ENCODE measurements at regions not wholly inside any gene's neighbourhood (a gene's known extent, or its start where the extent isn't known, plus 50 kb on each side); places are given as distances from the start of the nearest gene placed in this dataset.

- no peak for TF ChIP-seq POLR2A (IDR thresholded peaks at IDR 0.05)
- TF ChIP-seq, protein P1, sequence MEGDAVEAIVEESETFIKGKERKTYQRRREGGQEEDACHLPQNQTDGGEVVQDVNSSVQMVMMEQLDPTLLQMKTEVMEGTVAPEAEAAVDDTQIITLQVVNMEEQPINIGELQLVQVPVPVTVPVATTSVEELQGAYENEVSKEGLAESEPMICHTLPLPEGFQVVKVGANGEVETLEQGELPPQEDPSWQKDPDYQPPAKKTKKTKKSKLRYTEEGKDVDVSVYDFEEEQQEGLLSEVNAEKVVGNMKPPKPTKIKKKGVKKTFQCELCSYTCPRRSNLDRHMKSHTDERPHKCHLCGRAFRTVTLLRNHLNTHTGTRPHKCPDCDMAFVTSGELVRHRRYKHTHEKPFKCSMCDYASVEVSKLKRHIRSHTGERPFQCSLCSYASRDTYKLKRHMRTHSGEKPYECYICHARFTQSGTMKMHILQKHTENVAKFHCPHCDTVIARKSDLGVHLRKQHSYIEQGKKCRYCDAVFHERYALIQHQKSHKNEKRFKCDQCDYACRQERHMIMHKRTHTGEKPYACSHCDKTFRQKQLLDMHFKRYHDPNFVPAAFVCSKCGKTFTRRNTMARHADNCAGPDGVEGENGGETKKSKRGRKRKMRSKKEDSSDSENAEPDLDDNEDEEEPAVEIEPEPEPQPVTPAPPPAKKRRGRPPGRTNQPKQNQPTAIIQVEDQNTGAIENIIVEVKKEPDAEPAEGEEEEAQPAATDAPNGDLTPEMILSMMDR (IDR thresholded peaks at IDR 0.05), result no peak
- no peak for TF ChIP-seq POLR2AphosphoS5 (IDR thresholded peaks at IDR 0.05)
- no peak for TF ChIP-seq EP300 (IDR thresholded peaks at IDR 0.05)
Measured at GRCh38 chr10:81179805-81180452, 642.2 kb downstream of the SH2D4B start.

Data from stomach (tissue), 4 donors.